ENCODE measurements at regions not wholly inside any gene's neighbourhood (a gene's known extent, or its start where the extent isn't known, plus 50 kb on each side); places are given as distances from the start of the nearest gene placed in this dataset.

DNA sequence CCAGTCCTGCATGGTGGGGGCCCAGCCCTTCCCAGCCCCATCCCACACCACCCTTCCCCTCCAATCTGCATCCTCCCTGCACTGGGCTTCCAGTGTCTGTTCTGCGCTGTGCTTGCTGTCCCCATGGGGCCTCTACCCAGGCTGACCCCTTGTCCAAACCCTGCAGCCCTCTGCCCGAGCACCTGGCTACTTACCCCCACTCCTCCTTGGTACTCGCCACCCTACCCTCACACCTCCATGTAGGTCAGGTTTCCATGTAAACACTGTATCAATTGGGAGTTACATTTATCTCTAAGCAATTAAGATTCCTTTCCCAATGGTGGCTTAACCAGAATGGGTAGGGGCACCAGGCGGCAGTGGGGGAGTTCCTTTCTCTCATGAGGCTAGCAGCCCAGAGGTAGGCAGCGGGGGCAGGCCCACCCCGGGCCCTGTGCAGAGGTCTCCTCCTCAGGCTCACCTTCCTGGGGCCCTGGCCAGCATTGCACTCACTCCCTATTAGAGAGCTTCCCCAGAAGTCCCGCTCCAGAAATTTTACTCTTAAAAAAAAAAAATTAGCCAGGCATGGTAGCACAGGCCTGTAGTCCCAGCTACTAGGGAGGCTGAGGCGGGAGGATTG, 76.6 kb upstream of the CCND2 start:
- Histone ChIP-seq H3K9me3 (replicated peaks; ENCODE audit: control insufficient read depth, insufficient read depth, low read length) (no peaks in the 10 kb centered on the region), H3K9ac (replicated peaks; ENCODE audit: extremely low read depth, insufficient read depth, low read length) (no peak overlapping the region), H3K9me1 (replicated peaks; ENCODE audit: control insufficient read depth, extremely low read depth, insufficient read depth, low read length) (no peaks in the 10 kb centered on the region), H3K79me2 (ENCODE audit: control insufficient read depth, insufficient read depth, low read length) (no peaks in the 10 kb centered on the region), H2AFZ (ENCODE audit: low read depth, low read length) (no peak overlapping the region), H3K4me3 (replicated peaks in 1 of 3; ENCODE audit: insufficient read depth in 1 of 3, low read depth in 1 of 3, low read length in 3 of 3) (no peak overlapping the region), H3K27me3 (ENCODE audit: control insufficient read depth in 2 of 2, insufficient read depth in 2 of 2, low read length in 2 of 2) (peaks cover 0 to 10% of the 10 kb centered on the region in 2 experiments), H3K27ac (ENCODE audit: insufficient read depth, low read depth, low read length) (no peak overlapping the region), H3K36me3 (ENCODE audit: control insufficient read depth in 2 of 2, extremely low read depth in 1 of 2, insufficient read depth in 2 of 2, low read length in 2 of 2) (no peaks in the 10 kb centered on the region), H3K4me2 (ENCODE audit: insufficient read depth, low read length) (no peak overlapping the region), H4K20me1 (replicated peaks; ENCODE audit: control insufficient read depth, extremely low read depth, insufficient read depth, low read length) (no peaks in the 10 kb centered on the region), H3K4me1 (ENCODE audit: control insufficient read depth, extremely low read depth, insufficient read depth, low read length) (no peaks in the 10 kb centered on the region)
- no peak for FAIRE-seq
- CTCF ChIA-PET, result interaction anchor here (1.0 kb wide), 1 partner anchor 10 kb away, joined by 5 read pairs; no protein-coding TSS in a partner anchor
- dilution Hi-C loops (cut with MboI; ENCODE audit: extremely low pct_ligation_motif_present, low sequenced_read_pairs), result no loop called here
- intact Hi-C loops (cut with micrococcal nuclease), result no loop called here
- no TSS peak for BruUV-seq (replicated peaks)
- POLR2A ChIA-PET, result no interaction called here
- no peak for DNase-seq (ENCODE audit: low read depth, low spot score)
- TF ChIP-seq POLR2A (IDR thresholded peaks at IDR 0.05; ENCODE audit: low read depth, low read length) (no peak), MYC (IDR thresholded peaks at IDR 0.05; ENCODE audit: low read depth, low read length) (no peak), GATA2 (IDR thresholded peaks at IDR 0.05; ENCODE audit: insufficient read depth, insufficient read length, low read depth, low read length) (no peak), EZH2 (IDR thresholded peaks at IDR 0.05; ENCODE audit: borderline replicate concordance, low read depth, low read length, severe bottlenecking) (no peak), POLR2AphosphoS5 (IDR thresholded peaks at IDR 0.05; ENCODE audit: insufficient read depth, low read depth, low read length) (no peak), JUN (IDR thresholded peaks at IDR 0.05; ENCODE audit: borderline replicate concordance, insufficient read depth, insufficient read length, low read depth) (no peak), FOS (IDR thresholded peaks at IDR 0.05; ENCODE audit: borderline replicate concordance, insufficient read depth, low read length) (no peak)
- TF ChIP-seq, protein P1, sequence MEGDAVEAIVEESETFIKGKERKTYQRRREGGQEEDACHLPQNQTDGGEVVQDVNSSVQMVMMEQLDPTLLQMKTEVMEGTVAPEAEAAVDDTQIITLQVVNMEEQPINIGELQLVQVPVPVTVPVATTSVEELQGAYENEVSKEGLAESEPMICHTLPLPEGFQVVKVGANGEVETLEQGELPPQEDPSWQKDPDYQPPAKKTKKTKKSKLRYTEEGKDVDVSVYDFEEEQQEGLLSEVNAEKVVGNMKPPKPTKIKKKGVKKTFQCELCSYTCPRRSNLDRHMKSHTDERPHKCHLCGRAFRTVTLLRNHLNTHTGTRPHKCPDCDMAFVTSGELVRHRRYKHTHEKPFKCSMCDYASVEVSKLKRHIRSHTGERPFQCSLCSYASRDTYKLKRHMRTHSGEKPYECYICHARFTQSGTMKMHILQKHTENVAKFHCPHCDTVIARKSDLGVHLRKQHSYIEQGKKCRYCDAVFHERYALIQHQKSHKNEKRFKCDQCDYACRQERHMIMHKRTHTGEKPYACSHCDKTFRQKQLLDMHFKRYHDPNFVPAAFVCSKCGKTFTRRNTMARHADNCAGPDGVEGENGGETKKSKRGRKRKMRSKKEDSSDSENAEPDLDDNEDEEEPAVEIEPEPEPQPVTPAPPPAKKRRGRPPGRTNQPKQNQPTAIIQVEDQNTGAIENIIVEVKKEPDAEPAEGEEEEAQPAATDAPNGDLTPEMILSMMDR (IDR thresholded peaks at IDR 0.05; ENCODE audit: extremely low read depth in 1 of 2, insufficient read depth in 1 of 2, low read depth in 1 of 2, low read length in 2 of 2), result no peak
- TF ChIP-seq, protein P2, sequence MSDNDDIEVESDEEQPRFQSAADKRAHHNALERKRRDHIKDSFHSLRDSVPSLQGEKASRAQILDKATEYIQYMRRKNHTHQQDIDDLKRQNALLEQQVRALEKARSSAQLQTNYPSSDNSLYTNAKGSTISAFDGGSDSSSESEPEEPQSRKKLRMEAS (IDR thresholded peaks at IDR 0.05; ENCODE audit: insufficient read depth, insufficient read length), result no peak

Measured in endothelial cell of umbilical vein (primary cell).